Stimulated activated CD4-positive, alpha-beta T cell treated with anti-CD3 and anti-CD28 coated beads, Interleukin-15, amount 100 ng/mL, for 1 hour (primary cell): ENCODE measurements at regions not wholly inside any gene's neighbourhood (a gene's known extent, or its start where the extent isn't known, plus 50 kb on each side); places are given as distances from the start of the nearest gene placed in this dataset.

Experiments
- DNase-seq, 2 donors: peaks; one replicate each; pipeline ENCODE4 v3.0.0-alpha.2; 2020; ENCODE audit warnings: low read depth in 1 of 2, low spot score in 1 of 2

DNA sequence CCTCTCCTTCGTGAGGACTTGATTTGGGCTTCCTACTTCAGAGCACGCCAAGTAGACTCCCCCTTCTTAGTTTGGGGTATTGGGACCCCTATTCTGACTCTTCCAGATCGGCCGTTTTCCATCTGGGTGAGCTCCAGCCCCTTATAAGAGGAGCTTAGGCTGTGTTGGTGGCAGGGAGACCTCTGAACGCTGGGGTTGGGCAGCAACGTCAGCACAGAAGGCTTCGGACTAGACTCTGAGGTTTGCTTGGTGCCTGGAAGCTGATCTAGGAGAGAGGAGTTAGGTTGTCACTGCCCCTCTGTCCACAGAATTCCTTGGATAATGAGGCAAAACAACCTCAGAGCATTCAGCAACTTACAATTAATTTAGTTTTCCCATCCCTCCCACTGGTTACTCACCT lies 99.2 kb upstream of the RTL1 start:
- no peak for DNase-seq

DNA sequence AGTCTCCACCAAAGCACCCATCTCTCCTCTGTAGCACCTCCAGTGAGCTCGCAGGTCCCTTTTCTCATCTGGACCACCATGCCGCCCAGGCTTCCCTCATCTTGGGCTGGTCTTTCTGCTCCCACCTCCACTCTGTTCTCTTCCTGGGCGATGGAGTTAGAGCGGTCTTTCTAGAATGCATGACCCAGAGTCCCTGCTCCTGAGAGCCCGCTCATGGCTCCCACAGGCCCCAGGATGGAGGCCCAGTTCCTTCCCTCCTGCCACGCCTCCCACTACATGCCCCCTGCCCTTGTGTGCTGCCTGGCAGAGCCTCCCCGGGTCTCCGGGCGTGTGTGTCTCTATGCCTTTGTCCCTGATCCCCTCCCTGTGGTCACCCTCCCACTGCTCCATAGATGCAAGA lies 100.7 kb upstream of the RTL1 start:
- DNase-seq: no peak

DNA sequence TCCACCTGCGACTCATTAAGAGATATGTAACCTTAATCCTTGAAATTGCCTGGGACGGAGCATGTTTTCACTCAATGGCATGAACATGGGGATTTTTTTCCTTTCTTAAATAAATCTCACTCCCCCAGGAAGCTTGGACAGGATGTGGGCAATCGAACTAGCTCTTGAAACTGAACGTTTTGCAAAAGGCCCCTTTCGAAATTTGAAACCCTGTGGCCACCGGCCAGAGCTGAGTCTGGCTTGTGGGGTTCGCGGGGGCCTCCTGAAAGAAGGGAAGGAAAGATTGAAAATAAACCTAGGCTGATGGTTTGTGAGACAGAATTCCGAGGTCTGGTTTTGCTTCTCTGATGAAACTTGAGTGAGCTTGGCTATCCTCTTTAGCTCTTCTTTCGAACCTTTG lies 101.4 kb upstream of the RTL1 start:
- no peak for DNase-seq

DNA sequence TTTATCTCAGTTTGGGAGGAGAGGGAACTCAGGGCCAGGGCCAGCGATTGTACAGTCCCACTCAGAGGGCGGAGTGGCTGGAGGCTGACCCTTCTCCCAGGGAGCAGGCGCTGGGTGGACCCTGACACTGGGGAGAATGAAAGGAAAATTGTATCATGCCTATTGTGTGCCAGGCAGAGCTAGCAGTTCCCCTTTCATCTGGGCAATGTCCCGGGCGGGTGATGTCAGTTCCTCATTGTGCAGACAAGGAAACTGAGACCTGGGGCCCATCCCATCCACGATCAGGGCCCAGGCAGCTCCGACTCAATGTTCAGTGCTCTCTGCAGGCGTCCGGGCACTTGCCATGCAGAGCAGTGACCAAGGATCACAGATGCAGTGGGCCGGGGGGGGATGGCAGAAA lies 101.9 kb upstream of the RTL1 start:
- no peak for DNase-seq

DNA sequence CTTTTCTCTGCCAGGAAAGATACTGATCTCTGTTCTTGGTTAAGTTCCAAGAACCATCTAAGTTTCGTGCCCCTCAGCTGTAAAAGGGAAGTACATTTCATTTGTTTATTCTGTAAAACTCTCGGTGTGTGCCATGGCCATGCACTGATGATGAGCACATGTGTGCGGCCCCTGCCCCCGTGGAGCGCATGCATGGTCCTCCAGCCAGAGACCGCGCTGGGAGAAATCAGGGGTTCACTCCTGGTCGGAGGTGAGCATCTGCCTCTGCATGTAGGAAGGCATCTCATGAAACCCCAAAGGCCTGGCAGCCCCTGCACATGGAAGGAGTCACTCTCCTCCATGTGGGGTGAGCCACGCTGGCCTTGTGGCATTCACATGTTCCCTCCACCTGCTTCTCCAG lies 102.5 kb upstream of the RTL1 start:
- DNase-seq: no peak

DNA sequence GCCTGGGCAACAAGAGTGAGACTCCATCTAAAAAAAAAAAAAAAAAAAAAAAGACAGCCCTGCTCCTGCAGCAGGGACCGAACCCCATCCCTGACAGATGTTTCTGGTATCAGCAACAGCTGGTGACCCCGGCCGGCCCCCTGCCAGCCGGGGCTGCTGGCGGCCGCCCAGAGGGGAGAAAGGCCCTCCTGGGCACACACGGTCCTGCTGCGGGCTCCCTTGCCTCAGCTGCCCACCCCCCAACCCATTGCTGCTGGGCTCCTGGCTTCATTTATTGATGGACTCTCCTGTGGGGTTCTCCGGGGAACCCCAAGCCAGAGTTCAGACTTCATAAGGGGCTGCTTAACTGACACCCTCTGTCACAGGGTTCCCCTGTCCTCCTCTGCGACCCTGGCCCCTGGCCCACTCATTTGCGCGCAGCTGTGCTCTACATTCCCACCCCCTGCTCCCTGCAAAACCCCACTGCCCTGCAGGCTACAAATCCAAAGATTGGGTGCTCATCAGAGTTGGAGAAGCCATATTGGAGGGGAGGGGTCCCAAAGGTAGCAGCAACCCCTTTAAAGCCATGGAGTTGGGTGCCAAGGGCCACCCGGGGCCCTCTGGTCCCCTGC lies 103.6 kb upstream of the RTL1 start:
- no peak for DNase-seq

DNA sequence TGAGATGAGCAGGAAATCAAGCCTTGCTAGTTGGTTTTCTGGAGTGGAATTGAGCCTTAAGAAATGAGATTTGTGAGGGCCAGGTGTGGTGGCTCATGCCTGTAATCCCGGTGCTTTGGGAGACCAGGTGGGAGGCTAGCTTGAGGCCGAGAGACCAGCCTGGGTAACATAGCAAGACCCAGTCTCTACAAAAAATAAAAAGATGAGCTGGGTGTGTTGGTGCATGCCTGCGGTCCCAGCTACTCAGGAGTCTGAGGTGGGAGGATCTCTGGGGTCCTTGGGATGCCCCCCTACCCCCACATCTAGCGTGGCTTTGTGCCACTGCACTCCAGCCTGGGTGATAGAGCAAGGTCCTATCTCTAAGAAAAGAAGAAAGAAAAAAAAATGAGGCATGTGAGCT lies 104.2 kb upstream of the RTL1 start:
- no peak for DNase-seq

DNA sequence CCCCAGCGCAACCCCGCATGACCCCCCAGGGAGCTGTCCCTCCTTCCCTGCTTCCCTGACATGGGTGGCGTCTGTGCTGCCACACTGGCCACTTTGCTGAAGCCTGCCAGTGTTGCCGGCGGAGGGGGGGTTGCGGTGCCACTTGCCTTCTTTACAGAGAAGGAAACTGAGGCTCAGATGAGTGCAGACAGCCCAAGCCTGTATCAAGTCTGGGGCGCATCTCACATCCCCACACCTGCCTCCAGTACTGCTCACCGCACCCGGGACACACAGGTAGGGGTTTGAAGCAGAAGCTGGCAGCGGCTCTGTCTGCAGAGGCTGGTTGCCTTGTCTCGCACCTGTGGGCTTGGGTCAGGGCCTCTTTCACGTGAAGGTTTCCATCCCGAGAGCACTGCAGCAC lies 104.7 kb upstream of the RTL1 start:
- DNase-seq: no peak

DNA sequence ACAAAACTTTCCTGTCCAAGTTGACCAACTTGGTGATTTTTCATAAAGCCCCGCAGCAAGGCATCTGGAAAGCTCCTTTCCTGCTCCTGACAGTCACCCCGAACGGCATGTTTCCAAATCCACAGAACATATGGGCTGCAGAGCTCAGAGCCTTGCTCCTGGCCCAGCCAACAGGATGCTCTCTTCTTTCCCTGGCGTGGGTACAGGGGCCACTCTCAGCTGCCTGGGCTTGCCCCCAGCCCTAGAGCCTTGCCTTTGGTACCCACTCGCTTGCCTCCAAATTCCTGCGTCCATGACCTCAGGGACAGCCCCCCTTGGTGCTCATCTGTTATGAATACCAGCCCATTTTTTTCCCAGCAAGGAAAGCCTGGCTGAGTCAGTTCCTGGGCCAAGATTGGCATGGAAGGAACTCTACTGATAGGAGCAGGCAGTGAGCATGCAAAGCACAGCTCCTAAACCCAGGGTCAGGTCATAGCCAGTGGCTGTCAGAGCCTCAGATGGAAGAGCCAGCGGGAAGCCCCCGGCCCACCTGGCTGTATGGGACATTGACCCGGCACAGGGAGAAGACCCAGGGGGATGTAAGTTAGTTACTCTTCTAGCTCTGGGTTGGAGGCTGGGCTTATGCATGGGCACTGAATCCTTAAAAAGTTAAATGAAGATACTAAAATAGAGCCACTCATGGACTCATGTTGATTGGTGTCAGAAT lies 105.3 kb upstream of the RTL1 start:
- DNase-seq: no peak

DNA sequence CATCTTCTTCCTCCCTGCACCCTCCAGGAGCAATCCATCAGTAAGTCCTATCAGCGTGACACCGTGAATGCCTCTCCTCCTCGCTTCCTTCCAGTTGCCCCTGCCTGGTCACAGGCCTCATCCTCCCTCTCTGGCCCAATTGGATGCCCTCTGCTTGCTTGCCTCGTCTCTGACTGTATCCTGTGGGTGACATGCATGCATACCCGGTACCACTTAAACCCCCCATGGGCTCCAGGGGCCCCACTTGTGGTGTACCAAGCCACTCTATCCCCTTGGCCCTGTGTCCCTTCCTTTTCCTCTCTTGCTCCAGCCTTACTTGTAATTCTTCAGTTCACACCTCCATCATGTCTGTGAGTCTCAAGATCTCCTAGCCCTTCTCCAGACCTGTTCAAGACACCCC lies 106.0 kb upstream of the RTL1 start:
- no peak for DNase-seq

DNA sequence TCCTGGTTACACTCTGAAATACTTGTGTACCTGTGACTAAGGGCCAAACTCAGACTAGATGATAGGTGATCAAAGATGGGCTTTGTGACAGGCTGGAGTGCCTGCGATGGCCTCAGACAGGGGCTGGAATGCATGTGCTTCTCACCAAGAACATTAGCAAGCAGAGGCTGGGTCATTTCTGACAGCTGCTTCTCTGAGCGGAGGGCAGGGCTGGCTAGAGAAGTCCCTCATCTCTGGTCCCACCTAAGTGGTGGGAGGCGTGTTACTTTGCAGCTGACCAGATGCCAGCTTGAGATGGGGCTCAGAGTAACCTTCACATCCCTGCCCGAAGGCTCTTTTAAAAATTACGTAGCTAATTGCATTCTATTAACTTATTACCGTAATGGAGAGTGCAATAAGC lies 106.8 kb upstream of the RTL1 start:
- no peak for DNase-seq

DNA sequence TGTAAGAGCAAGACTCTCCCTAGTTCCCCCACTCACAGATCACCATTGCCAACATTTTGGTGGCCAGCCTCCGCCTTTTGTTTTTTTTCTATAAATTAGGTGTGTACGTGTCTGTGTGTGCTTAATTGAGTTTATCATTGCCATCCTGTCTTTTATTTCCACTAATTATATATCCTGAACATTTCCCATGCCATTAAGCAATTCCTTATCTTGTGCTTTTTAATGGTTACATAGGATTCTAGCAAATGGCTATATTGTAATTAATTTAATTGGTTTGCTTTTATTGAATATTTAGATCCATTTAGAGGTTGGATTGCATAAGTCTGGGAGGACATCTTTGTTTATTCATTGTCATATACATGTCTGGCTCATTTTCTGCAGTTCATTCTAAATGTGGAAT lies 107.3 kb upstream of the RTL1 start:
- DNase-seq: no peak

DNA sequence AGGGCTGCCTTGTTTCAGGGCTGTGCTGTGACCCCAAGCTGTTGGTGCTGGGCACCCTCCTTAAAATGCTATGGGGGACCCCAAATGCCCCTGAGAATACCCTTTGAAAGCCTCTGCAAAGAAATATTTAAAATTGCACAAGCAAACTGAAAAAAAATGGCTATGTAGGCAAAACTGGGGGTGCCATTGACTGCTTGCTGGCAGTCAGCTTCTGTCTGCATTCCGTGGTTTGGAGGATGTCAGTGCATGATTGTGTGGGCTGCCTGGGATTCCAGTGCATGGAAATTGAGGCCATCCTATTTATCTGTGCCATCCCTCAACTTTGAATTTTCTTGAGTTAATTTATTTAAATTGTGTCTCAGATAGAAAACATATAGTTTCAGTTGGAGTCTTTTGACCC lies 113.7 kb upstream of the RTL1 start:
- no peak for DNase-seq

DNA sequence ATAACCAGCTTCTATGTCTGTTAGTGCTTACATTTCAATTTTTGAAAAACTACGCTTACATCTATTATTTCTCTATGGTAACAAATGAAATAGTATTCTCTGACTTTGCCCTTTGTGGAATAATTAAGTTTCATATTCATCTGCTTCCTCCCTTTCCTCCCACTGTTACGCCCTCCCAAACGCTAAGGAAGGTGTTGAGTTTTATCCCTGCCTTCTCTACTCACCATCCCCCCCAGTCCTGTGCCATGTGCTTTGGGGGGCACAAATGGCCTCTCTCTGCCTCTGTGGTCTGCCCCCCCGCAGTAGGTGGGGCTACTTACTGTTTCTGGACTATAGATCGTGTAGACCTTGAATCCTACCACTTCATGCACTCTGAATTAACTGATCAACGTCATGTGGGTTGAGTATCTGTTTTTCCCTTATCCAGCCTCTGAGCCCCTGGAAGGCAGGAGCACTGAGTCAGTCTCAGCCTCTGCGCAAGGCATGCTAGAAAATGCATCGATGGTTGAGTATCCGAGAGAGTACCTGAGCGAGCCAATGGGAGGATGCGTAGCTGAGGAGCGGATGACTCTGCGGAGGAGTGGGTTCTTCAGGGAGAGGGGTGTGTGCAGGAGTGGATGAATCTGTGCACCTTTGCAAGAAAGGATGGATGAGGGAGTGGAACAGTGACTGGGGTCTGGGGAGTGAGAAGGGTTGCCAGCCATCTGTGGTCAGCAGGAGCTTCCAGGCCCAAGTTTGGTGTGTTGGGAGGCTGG lies 114.5 kb upstream of the RTL1 start:
- DNase-seq: no peak

DNA sequence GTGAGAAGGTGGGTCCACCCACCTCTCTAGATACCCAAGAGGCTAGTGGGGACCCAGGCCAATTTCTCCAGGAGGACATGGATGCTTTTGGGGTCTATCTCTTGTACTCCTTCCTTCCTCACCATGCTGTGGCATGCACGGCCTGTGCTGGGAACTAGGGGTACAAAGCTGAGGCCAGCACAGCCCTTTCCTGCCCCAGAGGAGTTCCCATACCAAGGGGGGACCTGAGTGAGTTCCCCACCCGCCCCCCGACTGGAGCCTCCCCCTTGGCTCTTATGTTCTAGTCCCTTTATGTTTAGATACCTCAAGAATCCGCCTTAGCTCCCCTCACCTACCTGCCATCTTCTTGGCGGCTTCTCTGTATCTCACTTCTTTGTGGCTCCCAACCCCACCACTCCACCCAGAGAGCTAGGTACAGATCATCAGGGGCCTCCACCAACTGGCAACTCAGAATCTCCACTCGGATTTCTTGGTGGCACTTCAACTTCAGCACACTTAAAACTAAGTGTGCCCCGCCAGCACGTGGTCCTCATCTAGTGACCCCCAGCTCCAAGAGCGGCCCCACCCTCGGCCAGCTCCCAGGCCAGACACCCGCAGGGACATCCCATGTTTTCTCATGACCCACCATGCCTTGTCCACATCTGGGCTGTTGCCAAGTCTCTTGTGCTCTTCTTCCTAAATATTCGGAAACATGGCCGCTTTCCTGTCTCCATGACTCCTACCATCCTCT lies 115.2 kb upstream of the RTL1 start:
- DNase-seq: no peak

DNA sequence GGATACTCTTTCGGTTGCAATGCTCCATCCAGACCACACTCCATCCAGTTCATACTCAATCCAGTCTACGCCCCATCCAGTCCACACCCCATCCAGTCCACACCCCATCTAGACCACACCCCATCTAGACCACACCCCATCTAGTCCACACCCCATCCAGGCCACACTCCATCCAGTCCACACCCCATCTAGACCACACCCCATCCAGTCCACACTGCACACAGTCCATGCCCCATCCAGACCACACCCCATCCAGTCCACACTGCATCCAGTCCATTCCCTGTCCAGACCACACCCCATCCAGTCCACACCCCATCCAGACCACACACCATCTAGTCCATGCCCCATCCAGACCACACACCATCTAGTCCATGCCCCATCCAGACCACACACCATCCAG lies 116.0 kb upstream of the RTL1 start:
- no peak for DNase-seq

DNA sequence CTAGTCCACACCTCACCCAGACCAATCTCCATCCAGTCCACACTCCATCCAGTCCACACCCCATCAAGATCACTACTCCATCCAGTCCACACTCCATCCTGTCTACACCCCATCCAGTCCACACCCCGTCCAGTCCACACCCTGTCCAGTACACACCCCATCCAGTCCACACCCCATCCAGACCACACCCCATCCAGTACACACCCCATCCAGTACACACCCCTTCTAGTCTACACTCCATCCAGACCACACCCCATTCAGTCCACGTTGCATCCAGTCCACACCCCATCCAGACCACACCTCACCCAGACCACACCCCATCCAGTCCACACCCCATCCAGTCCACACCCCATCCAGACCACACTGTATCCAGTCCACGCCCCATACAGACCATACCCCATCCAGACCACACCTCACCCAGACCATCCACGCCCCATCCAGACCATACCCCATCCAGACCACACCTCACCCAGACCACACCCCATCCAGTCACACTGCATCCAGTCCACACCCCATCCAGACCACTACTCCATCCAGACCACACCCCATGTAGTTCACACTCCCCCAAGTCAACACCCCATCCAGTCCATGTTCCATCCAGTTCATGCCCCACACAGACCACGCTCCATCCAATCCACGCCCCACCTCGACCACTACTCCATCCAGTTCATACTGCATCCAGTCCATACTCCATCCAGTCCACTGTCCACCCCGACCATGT lies 116.6 kb upstream of the RTL1 start:
- no peak for DNase-seq

DNA sequence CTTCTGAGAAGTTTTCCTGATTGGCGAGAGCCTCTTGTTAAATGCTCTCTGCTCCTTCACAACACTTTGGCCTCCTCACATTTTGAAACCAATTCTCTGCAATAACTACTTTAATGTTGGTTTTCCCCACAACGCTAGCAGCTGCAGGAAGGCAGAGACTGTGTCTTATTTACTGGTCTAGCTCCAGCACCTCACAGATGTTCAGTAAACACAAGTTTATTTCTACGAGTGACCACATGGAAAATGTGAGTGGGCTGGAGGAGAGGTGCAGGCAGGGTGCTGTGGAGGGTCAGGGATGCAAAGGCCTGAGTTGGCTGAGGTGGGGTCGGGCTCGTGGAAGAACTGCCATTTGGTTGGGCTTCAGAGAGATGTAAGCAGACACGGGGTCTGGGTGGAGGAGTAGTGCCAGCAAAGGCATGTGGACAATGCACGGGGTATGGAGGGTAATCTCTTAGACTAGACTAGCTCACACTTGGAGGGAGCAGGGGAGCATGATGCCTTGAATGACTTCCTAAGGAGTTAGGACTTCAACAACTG lies 117.4 kb upstream of the RTL1 start:
- no peak for DNase-seq

DNA sequence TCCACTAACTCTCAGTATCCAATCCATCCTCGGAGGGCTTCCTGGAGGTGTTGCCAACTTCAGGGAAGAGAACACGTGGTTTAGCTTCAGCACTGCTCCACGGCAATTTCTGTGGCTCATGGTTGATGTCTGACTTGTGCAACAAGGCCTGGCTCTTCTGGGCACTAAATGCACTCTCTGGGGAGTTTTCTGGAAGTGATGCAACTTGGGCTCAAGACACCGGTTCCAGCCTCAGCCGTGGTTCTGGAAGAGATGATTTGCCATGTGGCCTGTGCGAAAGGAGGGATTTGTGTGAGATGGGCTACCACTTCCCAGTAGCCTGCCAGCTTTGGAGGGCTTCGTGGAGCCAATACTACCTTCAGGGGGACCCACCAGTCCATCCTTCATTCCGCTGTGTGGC lies 118.6 kb upstream of the RTL1 start:
- no peak for DNase-seq

DNA sequence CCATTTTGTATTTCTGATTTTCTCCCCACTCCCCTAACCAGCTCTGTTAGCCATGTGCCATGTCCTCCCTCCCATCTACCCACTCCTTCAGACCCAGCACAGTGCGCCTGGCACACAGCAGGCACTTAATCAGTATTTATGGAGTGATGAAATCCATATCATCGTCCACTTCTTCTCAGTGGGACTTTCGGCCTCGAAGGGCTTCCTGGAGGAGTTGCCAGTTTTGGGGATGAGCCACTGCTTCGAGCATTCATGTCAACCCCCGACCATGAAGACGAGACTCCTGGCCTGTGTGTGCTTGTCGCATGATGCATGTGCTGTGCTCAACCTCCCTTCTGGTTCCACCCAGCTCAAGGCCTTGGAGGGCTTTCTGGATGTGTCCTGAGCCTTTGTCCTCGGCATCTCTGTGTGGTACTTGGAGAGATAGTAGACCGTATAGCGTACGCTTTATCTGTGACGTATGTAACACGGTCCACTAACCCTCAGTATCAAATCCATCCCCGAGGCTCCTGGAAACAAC lies 119.5 kb upstream of the RTL1 start:
- no peak for DNase-seq

DNA sequence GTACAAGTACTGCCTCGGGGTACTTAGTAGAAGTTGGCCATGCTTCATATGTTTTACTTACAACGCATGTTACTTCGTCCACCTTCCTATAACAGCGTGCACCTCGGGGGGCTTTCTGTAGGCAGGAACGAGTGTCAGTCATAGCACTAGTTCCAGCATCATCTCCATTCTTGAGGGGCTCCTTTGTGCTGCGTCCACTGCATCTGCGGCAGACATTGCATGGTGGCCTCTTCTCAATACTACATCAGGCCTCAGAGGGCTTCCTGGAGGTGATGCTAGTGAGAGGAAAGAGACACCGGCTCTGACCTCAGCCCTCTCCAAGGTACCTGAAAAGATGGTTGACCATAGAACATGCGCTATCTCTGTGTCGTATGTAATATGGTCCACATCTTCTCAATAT lies 121.2 kb upstream of the RTL1 start:
- no peak for DNase-seq
